ENCODE measurements at regions not wholly inside any gene's neighbourhood (a gene's known extent, or its start where the extent isn't known, plus 50 kb on each side); places are given as distances from the start of the nearest gene placed in this dataset.

GRCh38 chr5:107269256-107269655, 401.5 kb downstream of the EFNA5 start:
- no peak overlapping the region for H3K4me3 ChIP-seq (ENCODE audit: low read length)
- TF ChIP-seq CTCF (conservative IDR thresholded peaks at IDR 0.05; ENCODE audit: low read length): no peak
- no peak for DNase-seq (ENCODE audit: low read depth)

- no peak for DNase-seq (ENCODE audit: low read depth)
- no peak for TF ChIP-seq CTCF (conservative IDR thresholded peaks at IDR 0.05; ENCODE audit: low read length)
Observed at GRCh38 chr5:107268241-107268640, 402.5 kb downstream of the EFNA5 start.

GRCh38 chr5:107266100-107266499, 404.6 kb downstream of the EFNA5 start:
- no peak for TF ChIP-seq CTCF (conservative IDR thresholded peaks at IDR 0.05; ENCODE audit: low read length)
- no peak for DNase-seq (ENCODE audit: low read depth)
- H3K4me3 ChIP-seq (ENCODE audit: low read length): no peak overlapping the region

More at GRCh38 chr5:107268241-107268640, 402.5 kb downstream of the EFNA5 start:
- no peak overlapping the region for H3K4me3 ChIP-seq (ENCODE audit: low read length)

DNA sequence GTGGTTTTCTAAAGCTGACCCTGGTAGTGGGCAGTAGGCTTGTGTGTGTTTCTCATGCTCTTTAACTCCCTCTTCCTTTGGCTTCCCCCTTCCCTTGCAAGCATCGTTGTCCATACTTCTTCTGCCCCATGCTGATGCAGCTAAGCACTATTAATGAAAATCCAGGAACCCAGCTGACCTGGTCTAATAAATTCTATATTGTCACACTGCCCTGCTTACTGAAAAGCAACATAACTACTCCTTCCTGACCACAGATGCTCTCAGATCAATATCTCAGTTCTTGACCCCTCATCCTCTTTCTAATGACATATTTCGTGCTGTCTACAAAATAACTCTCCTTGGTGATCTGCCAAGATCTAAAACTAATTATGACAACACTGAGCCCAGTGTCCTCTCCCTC, 405.5 kb downstream of the EFNA5 start:
- H3K4me3 ChIP-seq (ENCODE audit: low read length): no peak overlapping the region
- no peak for TF ChIP-seq CTCF (conservative IDR thresholded peaks at IDR 0.05; ENCODE audit: low read length)
- no peak for DNase-seq (ENCODE audit: low read depth)

DNA sequence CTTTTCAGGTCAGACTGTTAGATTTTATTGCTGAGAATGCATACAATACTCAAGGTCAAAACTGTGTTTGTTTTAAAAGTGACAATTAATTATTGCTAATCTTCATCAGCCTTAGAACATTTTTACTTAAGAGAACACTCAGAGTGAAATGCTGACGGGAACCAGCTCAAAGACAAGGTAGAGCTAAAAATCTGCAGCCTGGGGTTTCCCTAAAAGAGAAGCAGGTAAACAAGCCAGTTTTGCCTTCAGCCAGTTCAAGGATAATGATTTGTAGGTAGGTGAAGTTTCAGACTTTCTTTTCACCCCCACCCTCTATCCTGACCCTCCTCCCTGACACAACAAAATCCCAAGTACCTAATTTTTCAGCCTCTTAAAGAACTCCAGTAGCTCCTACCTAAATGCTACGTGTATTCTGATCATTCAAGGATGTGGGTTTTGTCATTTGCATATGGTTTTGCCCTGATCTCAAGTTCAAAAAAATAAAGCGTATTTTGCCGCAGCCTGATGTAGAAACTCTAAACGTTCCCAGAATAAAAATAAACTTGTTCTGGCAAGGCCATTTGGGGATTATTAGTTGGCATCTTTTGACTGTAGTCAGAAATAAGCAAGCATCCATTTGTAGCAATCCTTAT, 407.2 kb downstream of the EFNA5 start:
- no peak for TF ChIP-seq CTCF (conservative IDR thresholded peaks at IDR 0.05; ENCODE audit: low read length)
- DNase-seq (ENCODE audit: low read depth): no peak
- no peak overlapping the region for H3K4me3 ChIP-seq (ENCODE audit: low read length)

GRCh38 chr5:107257885-107258520, 412.7 kb downstream of the EFNA5 start:
- no peak for DNase-seq (ENCODE audit: low read depth)
- no peak overlapping the region for H3K4me3 ChIP-seq (ENCODE audit: low read length)
- no peak for TF ChIP-seq CTCF (conservative IDR thresholded peaks at IDR 0.05; ENCODE audit: low read length)

DNA sequence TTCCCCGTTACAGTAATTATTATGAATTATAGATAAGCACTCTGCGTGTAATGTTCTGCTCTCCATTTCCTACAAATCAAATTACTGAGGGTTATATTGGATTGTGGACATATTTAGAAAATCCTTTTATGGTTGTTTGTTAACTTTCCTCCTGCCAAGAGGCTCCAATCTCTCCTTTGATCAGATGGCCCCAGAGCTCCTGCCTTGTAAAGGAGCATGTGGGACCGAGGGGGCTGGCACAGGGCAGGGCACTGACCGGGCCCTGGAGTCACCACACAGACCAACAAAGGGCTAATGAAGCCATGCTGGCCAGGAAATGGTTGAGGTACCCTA, 415.9 kb downstream of the EFNA5 start:
- no peak overlapping the region for H3K4me3 ChIP-seq (ENCODE audit: low read length)
- no peak for DNase-seq (ENCODE audit: low read depth)
- no peak for TF ChIP-seq CTCF (conservative IDR thresholded peaks at IDR 0.05; ENCODE audit: low read length)
